22Rv1 (cell line): ENCODE measurements at regions not wholly inside any gene's neighbourhood (a gene's known extent, or its start where the extent isn't known, plus 50 kb on each side); places are given as distances from the start of the nearest gene placed in this dataset.

Experiments used
- ZFX ChIP-seq: fragments of 450-650 bp; IDR thresholded peaks from 2 replicates; pipeline ENCODE4 v1.6.1; 2017; ENCODE audit warnings: antibody characterized with exemption, borderline replicate concordance
- TF ChIP-seq, protein P1 (sequence below): fragments of 450-650 bp; IDR thresholded peaks from 2 replicates; pipeline ENCODE4 v1.5.1; 2017; ENCODE audit warnings: mild to moderate bottlenecking

GRCh38 chr4:108465886-108466500 is 154.4 kb upstream of the RPL34 start:
- TF ChIP-seq, protein P1, sequence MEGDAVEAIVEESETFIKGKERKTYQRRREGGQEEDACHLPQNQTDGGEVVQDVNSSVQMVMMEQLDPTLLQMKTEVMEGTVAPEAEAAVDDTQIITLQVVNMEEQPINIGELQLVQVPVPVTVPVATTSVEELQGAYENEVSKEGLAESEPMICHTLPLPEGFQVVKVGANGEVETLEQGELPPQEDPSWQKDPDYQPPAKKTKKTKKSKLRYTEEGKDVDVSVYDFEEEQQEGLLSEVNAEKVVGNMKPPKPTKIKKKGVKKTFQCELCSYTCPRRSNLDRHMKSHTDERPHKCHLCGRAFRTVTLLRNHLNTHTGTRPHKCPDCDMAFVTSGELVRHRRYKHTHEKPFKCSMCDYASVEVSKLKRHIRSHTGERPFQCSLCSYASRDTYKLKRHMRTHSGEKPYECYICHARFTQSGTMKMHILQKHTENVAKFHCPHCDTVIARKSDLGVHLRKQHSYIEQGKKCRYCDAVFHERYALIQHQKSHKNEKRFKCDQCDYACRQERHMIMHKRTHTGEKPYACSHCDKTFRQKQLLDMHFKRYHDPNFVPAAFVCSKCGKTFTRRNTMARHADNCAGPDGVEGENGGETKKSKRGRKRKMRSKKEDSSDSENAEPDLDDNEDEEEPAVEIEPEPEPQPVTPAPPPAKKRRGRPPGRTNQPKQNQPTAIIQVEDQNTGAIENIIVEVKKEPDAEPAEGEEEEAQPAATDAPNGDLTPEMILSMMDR, result no peak
- no peak for TF ChIP-seq ZFX
